HCT116 (cell line): ENCODE measurements at regions not wholly inside any gene's neighbourhood (a gene's known extent, or its start where the extent isn't known, plus 50 kb on each side); places are given as distances from the start of the nearest gene placed in this dataset.

ENCODE experiments used
- ATF3 ChIP-seq: IDR thresholded peaks from 2 replicates; pipeline ENCODE4 v1.6.1; 2012
- CBX3 ChIP-seq: IDR thresholded peaks from 2 replicates; pipeline ENCODE4 v1.6.1; 2012; ENCODE audit warnings: low read depth
- CTCF ChIP-seq, 3 experiments: fragments of 200-600 bp in 1 of 3; sonication (generic) in 1 of 3; IDR thresholded peaks in 2 of 3; conservative IDR thresholded peaks in 1 of 3; 2 replicates each; pipeline ENCODE4 v1.5.1; 2012 to 2017; ENCODE audit warnings: low read depth in 2 of 3, low read length in 2 of 3, antibody characterized with exemption in 1 of 3, borderline replicate concordance in 1 of 3, control low read depth in 1 of 3, mild to moderate bottlenecking in 1 of 3, mixed read lengths in 1 of 3, mixed run types in 1 of 3, moderate library complexity in 1 of 3; ENCODE audit not compliant: insufficient read depth in 1 of 3
- ELF1 ChIP-seq: IDR thresholded peaks from 2 replicates; pipeline ENCODE4 v1.6.1; 2012; ENCODE audit warnings: low read depth, borderline replicate concordance
- EZH2 ChIP-seq: fragments of 200-600 bp; sonication (generic); IDR thresholded peaks from 2 replicates; pipeline ENCODE4 v1.6.1; 2017; ENCODE audit warnings: antibody characterized with exemption, mixed run types
- EZH2phosphoT487 ChIP-seq: fragments of 200-600 bp; IDR thresholded peaks from 2 replicates; pipeline ENCODE4 v1.6.1; 2018; ENCODE audit warnings: antibody characterized with exemption, borderline replicate concordance
- MAX ChIP-seq: IDR thresholded peaks from 2 replicates; pipeline ENCODE4 v1.6.1; 2012
- POLR2A ChIP-seq: IDR thresholded peaks from 2 replicates; pipeline ENCODE4 v1.7.0; 2011; ENCODE audit warnings: borderline replicate concordance; ENCODE audit not compliant: insufficient read depth, insufficient read length; ENCODE audit errors: extremely low read depth
- POLR2AphosphoS5 ChIP-seq: IDR thresholded peaks from 2 replicates; pipeline ENCODE4 v1.6.1; 2011; ENCODE audit warnings: mild to moderate bottlenecking, low read depth, low read length, moderate library complexity
- REST ChIP-seq: IDR thresholded peaks from 2 replicates; pipeline ENCODE4 v1.6.1; 2012; ENCODE audit warnings: low read depth
- SIN3A ChIP-seq: IDR thresholded peaks from 2 replicates; pipeline ENCODE4 v1.6.1; 2012; ENCODE audit warnings: low read depth
- YY1 ChIP-seq: IDR thresholded peaks from 2 replicates; pipeline ENCODE4 v1.6.1; 2011; ENCODE audit warnings: low read length, low read depth, moderate library complexity, mild to moderate bottlenecking; ENCODE audit not compliant: insufficient replicate concordance; ENCODE audit errors: extremely low read depth
- ZBTB33 ChIP-seq: IDR thresholded peaks from 2 replicates; pipeline ENCODE4 v1.6.1; 2011; ENCODE audit warnings: mild to moderate bottlenecking, low read length, moderate library complexity; ENCODE audit not compliant: insufficient replicate concordance; ENCODE audit errors: extremely low read depth
- ZNF274 ChIP-seq: fragments of 200-500 bp; sonication (Bioruptor generic); IDR thresholded peaks from 2 replicates; pipeline ENCODE4 v1.6.1; 2014; ENCODE audit warnings: mild to moderate bottlenecking, low read depth, low read length, inconsistent platforms

GRCh38 chr20:12737900-12738299 is 270.9 kb upstream of the SPTLC3 start:
- TF ChIP-seq CTCF (IDR thresholded peaks at IDR 0.05 in 2 of 3, conservative IDR thresholded peaks at IDR 0.05 in 1 of 3; ENCODE audit: borderline replicate concordance in 1 of 3, insufficient read depth in 1 of 3, low read depth in 2 of 3, low read length in 2 of 3) (no peak), MAX (no peak), POLR2AphosphoS5 (no peak), POLR2A (no peak), EZH2phosphoT487 (no peak), ELF1 (no peak), ZNF274 (no peak), REST (no peak), EZH2 (no peak), ZBTB33 (no peak), CBX3 (no peak), SIN3A (no peak), ATF3 (no peak), YY1 (no peak)
